GM19438 (cell line): ENCODE measurements at regions not wholly inside any gene's neighbourhood (a gene's known extent, or its start where the extent isn't known, plus 50 kb on each side); places are given as distances from the start of the nearest gene placed in this dataset.

Source experiments
- ATAC-seq: cut with Tn5 transposase; IDR thresholded peaks from one replicate; pipeline ENCODE4 v1.9.1; 2021; ENCODE audit warnings: low read depth; ENCODE audit not compliant: unreplicated experiment

DNA sequence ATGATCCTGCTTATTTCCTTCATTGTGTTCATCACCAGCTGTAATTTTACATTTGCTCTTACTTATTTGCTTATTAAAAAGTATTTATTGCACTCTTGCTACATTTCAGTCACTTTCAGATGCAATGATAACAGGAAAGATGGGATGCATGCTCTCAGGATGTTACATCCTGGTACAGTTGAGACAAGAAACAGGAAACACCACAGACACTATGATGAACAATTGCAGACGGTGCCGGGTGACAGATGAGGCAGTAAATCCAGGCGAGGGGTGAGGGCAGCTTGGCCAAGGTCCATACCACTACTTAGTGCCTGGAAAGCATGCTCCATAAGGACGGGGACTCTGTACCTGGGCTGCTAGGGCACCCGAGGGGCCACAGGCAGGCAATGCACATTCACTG lies 156.6 kb upstream of the RAB4A start:
- ATAC-seq = no peak

DNA sequence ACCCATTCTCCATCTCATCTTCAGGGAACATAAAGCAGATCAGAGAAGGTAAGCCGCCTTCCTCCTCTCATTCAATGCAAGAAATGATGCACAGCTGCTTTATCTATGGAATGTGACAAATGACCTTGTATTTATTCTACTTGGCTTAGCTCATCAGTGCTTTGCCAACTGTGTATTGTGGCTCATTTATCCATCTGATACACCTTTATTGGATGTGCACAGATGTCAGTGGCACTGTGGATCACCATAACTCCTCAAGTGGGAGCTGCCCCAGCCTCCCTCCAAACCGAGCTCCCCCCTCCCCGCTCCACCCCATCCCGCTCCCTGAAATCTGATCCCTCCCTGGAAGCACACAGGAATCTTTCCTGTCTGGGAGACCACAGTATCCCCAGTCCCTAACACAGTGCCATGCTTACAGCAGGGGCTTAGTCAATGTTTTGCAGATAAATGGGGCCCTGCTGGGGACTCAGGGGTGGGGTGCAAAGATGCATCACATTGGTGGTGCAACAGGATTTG lies 156.0 kb upstream of the RAB4A start:
- ATAC-seq = no peak

DNA sequence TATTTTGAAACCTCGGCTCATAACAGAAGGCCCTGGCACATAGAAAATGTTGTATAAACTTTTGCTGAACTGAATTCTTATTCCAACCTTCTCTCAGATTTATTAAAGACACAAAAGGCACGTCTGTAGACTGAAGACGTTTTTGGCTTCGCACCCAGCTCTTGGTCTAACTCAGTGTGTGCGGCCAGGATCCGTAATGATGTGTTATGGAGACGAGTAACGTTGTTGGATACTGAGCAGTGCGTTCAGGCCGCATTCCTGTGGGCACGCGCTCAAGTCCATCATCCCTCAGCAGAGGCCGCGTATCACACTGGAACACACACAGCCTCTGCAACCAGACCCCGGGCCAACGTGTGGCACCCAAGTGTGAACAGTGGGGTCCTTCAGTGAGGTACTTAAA lies 154.8 kb upstream of the RAB4A start:
- ATAC-seq = no peak

DNA sequence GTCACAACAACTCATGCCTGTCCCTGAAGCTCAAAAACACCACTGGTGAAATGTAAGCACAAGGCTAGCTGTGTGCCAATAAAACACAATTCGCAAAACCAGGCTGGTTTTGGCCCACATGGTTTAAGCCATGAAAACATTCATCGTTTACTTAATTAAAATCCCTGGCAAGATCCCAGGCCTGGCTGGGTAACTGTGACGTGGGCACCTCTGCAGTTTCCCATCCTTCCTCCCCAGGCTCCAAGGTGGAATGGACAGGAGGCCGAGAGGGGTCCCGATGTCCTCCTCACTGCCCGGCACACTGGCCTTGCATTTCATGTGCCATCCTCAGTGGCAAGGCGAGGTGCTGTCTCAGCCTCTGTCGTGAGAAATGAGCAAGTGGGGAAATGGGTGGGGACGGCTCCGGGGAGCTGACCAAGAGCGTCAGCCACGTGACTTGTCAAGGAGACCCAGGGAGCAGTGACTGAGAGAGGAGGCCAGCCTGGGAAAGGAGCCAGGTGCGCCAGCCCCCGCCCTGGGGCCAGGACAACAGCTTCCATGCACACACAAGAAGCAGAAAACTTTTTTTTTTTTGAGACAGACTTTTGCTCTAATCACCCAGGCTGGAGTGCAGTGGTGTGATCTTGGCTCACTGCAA lies 153.1 kb upstream of the RAB4A start:
- ATAC-seq = no peak

DNA sequence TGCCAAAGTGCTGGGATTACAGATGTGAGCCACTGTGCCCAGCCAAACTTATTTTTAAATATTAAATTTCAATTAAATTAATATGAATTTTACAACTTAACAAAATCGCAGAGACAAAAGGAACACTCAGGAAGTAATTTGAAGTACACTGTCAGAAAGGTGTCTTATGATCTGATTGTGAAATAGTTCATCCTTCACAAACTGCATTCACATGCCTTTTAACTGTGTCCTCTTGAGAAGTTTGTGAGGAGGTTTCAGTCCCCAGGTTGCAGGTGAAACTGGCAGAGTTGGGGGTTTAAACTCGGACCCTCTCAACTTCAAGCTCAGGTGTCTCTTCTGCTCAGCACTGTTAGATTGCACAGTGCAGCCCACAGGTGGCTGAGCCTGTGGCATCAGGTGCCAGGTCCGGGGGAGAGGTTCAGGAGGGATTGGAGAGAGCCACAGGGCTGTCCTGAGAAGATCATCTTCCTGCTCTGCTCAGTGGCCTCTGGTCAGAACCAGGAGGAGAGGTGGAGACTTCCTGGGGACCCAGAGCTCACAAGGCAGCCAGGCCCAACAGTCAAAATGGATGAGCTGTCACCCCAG lies 152.3 kb upstream of the RAB4A start:
- ATAC-seq = no peak

DNA sequence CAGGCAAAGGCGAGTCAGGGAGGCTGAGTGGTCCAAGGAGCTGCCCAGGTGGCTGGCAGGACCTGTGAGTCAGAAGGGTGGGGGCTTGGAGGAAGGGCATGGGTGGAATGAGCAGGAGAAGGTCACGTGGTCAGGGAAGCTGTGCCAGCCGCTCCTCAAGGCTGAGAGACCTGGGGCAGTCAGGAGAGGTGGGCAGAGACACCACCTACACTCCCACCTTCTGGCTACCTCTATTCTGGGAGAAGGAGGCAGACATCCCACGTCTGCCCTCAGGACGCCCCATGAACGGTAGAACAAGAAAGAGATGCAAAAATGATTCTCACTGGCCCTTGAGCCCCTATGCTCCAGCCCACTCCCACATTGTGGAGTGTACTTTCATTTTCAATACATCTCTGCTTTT lies 151.8 kb upstream of the RAB4A start:
- ATAC-seq = no peak

DNA sequence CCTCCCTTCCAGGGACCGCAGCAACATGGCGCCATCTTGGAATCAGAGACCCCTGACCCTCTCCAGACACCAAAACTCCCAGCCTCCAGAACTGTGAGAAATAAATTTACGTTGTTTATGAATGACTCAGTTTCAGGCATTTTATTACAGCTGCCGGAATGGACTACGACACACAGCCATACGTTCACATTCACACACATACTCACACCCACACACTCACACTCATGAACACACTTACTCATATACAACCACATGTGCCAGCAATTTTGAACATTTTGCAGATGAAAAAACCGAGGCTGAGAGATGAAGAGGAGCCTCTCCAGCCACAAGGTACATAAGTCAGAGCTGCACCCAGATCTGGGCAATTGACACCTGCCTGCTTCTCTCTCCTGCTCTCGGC lies 151.0 kb upstream of the RAB4A start:
- no peak for ATAC-seq

DNA sequence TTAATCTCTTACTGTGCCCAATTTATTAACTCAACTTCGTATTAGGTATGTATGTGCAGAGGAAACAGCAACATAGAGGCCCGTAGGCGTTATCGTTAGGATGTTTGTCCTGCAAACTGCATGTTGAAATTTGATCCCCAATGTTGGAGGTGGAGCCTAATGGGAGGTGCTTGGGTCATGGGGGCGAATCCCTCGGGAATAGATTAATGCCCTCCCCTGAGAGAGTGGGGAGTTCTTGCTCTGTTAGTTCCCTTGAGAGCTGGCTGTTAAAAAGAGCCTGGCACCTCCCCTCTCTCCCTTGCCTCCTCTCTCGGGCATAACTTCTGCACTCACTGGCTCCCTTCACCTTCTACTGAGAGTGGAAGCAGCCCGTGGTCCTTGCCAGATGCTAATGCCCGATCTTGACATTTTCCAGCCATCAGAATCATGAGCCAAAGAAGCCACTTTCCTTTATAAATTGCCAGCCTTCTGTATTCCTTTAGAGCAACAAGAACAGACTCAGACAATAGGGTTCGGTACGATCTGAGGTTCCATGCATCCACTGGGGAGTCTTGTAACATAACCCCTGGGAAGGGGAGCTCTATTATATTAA lies 149.0 kb upstream of the RAB4A start:
- no peak for ATAC-seq

DNA sequence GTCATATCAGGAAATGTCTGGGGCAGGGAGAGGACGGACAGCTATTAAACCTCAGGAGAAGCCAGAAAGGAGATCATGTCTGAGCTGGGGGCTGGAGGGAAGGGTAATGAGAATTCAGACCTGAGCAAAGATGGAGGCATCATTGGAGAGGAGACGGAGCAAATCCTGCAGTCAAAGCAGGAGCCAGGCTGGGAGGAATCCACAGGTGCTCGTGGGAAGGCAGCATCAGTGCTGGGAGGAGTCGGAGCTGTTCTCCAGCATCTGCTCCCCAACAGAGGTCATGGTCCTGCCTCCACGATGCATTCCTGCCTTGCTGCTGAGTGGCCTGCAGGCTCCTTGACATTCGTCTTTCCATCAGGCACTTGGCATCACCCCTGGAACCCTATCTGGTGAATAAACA lies 148.3 kb upstream of the RAB4A start:
- no peak for ATAC-seq

DNA sequence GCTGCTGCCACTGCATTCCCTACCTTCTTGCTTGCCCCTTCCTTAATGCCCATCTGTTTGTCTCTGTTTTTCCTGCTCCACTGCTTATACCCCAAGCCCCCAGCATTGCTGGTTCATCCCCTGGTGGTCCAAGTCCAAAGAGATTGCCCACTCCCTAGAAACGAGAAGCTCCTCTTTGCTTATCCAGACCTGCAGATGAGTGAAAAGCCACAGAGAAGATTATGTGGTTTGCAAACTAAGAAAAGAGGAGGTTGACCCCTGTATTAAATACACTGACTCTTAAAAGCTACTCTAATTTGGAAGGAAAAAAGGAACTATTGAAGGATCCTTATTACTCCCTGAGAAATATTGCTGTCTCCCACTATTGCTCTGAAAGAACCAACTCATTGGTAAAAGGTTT lies 146.8 kb upstream of the RAB4A start:
- no peak for ATAC-seq

DNA sequence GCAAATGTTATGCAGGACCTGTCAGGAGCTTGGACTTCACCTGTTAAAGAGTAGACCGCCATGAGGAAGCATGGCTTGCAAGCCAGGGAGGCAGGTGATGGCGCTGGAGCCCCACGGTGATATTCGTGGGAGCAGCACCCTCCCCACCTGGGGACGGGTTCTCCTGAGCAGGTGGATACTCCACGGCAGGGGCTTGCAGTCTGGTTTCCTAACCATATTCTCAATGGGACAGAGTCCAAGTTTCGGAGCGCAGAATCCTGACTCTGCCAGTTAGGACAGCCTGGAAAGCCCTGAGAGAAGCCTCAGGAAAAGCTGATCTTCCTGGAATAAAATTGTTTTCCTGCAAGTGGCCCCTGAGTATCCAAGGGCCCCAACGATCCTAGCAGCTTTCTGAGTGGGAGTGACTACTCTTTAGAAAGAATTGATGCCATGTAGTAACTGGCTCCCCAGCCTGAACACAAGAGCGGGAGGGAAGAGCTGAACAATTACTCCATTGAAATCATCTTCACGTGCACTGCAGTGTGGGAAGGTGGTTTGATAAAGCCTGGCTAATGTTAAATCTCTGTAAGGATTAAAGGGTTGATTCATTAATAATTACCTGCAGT lies 146.3 kb upstream of the RAB4A start:
- ATAC-seq = no peak

DNA sequence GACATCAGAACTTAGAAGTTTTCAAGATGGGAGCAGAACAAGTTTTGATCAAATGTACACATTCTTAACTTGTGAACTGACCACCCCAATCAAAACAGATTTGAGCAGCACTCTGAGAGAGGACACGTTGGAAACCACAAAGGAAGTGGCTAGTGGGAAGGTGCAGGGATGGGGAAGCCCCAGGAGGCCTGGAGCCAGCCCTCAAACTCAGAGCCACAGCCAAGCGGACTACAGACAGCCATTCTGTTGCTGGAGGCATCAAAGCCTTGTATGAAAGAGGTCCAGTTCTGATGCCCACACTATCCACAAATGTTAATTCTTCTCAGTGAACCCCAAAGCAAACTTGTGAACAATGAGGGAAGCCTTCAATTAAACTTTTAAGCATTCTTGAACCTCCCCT lies 143.6 kb upstream of the RAB4A start:
- ATAC-seq = peak; percentile 60

DNA sequence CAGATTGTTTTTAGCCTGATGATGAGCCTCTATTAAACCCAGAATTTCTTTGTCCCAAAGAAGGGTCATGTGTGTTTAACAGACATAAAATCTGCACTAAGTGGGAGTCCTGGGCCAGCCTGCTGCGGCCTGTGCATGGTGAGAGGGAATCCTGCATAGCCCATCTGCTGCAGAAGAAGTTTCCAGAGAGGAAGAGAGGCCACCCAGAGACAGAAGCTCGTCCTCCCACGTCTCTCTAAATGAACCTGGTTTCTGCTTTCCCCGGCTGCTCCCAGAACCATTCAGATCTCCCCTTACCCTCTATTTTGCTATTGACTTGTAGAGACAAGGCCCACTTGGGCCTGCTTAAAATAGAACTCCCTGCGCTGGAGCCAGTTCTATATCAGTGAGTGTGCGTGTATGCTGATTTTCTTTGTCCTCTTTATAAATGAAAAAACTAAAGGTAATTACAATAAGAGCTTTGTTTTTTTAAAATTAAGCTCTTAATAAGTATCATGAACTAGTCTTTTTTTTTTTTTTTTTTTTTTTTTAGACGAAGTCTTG lies 142.8 kb upstream of the RAB4A start:
- ATAC-seq = no peak

DNA sequence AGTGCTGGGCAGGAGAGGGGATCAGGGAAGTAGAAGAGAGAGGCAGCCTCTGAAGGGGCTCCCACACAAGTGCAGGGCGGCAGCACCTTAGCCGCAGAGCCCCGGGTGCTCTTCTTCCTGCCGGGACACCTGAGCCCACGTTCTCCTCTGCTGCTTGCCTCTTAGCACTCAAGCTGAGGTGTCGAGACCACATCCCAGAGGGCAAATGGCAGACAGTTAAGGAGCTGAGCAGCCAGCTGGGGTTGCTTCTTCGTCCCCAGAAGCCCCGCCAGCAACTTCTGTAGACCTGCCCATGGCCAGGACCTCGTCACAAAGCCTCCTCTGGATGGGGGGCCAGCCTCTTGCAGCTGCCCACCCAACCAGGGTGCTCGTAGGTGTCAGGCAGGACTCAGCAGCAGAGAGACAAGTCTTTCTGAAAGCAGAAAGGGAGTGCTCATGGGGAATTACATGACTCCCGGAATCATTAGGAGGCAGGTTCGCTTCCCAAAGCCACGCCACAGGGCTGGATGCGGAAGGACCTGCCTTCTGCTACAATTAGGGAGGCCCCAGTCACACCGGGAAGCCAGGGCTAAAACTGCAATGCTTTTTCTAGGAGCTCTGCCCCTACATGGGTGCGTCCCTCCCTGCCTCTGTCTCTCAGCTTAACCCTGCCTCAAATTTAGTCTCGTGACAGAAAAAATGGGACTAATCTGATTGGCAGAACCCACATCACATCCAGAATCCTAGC lies 141.4 kb upstream of the RAB4A start:
- ATAC-seq = no peak

DNA sequence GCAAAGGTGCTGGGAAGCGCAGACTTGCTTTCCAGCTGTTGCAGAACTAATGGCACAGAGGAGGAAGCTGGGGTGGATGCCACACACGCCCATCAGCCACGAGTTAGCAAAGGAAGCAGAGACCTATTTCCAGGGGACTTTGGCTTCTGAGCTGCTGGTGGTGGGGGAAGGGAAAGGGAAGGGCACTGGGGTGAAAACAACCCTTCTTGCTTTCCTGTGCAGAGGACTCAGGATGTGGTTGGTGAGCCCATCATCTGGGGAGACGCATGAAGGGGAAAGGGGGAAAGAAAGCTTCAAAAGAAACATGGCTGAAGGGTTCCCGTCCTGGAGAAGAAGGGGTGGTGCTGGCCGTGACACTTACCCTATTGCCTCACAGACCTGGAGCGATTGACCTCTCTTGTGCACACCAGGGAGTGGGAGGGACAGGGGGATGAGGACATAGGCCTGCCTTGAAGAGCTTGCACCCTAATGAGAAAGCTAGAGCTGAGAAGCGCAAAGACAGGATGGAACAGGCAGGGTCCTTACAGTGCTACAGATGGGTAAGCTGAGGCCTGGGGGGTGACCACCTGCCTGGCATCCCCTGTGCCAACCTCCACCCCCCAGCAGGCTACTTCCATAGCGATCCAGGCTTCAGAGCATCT lies 140.8 kb upstream of the RAB4A start:
- ATAC-seq = no peak

DNA sequence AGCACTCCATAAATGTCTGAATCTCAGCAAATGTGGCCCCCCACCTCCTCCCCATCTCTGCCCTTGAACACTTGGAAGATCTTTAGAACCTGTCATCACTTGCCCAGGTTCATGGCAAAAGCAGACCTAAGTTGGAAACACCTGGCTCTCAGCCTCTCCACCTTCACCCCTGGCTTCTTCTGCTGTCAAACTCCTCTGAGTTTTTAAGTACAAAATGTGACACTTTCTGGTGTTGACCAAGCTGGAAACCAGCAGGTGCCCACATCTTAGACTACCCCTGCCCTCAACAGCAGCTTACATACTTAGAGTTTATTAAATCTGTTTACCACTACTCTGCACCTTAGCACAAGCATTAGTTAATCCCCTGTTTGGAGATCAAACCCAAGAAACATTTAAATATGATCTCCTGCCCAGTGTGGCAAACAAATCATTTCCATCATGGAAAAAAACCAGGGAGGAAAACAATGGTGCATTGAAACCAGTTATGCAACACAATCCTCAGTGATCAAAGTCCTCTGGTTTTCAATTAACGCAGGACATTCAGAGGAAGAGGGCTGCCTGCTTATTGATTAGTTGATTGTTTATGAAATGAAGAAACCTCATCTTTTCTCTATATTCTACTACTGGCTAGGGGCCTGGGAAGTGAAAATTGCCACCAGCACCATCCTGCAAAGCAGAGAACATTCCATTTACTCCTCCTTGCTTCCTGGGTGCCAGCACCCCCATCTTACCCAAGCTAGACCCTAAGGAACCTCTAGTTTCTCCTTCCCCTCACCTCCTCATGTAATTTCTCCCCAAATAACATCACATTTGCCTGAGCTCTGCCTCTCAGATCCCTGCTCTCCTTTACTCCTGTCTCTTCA lies 139.4 kb upstream of the RAB4A start:
- ATAC-seq = no peak

DNA sequence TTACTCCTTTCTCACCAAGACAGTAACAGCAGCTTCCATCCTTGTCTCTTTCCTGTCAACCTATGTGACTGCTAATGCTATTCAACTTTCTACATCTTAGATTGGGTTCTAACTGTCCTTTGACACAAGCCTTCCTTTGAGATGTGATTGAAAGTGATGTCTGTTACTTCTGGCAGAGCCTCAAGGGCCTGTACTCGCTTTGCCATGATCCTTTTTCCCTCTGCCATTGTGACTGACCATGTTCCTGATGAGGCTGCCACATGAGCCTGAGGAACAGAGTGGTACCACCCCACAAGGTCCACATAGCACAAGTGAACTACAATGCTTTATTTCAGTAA lies 138.8 kb upstream of the RAB4A start:
- no peak for ATAC-seq

DNA sequence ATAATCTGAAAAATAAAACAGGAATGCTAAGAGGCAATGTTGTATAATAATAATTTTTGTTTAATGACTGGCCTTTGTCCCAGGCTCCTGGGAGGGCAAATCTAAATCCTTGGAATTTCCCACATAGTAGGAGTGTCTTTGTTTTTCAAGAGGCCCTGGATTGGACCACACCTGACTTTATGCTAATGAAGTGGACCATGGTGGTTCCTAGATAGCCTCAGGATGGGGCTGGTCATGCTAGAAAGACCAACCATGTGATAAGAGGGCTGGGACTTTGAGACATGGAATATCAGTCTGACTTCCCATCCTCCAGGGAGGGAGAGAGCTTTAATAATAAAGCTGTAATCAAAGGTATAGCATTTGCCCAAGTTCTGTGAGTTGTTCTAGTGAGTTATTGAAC lies 138.2 kb upstream of the RAB4A start:
- no peak for ATAC-seq

DNA sequence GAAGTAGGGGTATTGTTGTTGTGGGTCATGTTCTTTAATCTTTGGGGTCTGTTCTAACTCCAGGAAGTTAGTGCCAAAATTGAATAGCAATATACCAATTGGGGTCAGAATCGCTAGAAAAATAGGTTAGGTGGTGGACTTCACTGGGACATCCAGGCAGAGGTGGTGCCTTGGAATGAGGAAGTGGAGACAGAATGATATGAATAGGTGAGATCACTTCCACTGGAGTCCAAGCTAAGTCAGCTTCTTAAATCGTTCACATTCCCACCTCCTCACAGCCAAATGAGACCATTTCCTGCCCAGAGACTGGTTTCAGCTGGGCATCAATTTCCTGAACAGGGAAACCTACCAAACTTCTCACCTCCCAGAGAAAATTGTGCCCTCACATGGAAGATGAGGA lies 137.8 kb upstream of the RAB4A start:
- no peak for ATAC-seq

DNA sequence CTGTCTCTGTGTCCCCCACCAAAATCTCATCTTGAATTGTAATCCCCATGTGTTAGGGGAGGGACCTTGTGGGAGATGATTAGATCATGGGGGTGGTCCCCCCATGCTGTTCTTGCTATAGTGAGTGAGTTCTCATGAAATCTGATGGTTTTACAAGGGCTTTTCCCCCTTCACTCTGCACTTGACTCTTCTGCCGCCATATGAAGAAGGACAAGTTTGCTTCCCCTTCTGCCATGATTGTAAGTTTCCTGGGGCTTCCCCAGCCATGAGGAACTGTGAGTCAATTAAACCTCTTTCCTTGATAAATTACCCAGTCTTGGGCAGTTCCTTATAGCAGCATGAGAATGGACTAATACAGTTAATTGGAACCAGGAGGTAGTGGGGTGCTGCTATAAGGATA lies 137.1 kb upstream of the RAB4A start:
- ATAC-seq = no peak
